A549 (cell line): ENCODE measurements at regions not wholly inside any gene's neighbourhood (a gene's known extent, or its start where the extent isn't known, plus 50 kb on each side); places are given as distances from the start of the nearest gene placed in this dataset.

Experiments
- ATAC-seq, 2 experiments: fragments of 200-7000 bp in 1 of 2; fragments of >200 bp in 1 of 2; cut with Nextera tagmentation in 1 of 2; cut with Tn5 transposase in 1 of 2; 3 replicates each; pipeline versions ENCODE4 v1.8.0 to v1.9.1; 2018 to 2020; ENCODE audit warnings: mild to moderate bottlenecking in 1 of 2, moderate library complexity in 1 of 2
- CTCF ChIA-PET: fragments of 300-600 bp; sonication (Branson Sonifier 250); formaldehyde crosslinking; extraction: SDS; loops from one replicate; lab custom pipeline; 2021; ENCODE audit warnings: antibody characterized with exemption, inconsistent platforms; lab: Yijun Ruan, JAX
- POLR2A ChIA-PET: fragments of 350-600 bp; formaldehyde crosslinking; extraction: SDS; loops from one replicate; lab custom pipeline; 2021; ENCODE audit warnings: antibody characterized with exemption, inconsistent platforms; lab: Yijun Ruan, JAX
- DNase-seq, 2 experiments: peaks; one replicate each; pipeline versions ENCODE4 v3.0.0 to v3.0.0-alpha.2; 2011 to 2016; ENCODE audit warnings: low read depth in 1 of 2, low spot score in 1 of 2
- FAIRE-seq: peaks from 2 replicates; lab custom pipeline; 2011; peaks lifted over from hg19 to GRCh38; lab: Jason Lieb, UNC
- H3K27ac ChIP-seq, 2 experiments: fragments of >200 bp; sonication (Bioruptor Twin); formaldehyde crosslinking; 3 replicates each; pipeline ENCODE4 v1.5.1; 2016 to 2017
- H3K4me1 ChIP-seq: fragments of >200 bp; sonication (Bioruptor Twin); formaldehyde crosslinking; 3 replicates; pipeline ENCODE4 v1.6.1; 2016
- H3K4me2 ChIP-seq: fragments of >200 bp; sonication (Bioruptor Twin); formaldehyde crosslinking; 3 replicates; pipeline ENCODE4 v1.6.1; 2016
- H3K4me3 ChIP-seq: fragments of >200 bp; sonication (Bioruptor Twin); formaldehyde crosslinking; 3 replicates; pipeline ENCODE4 v1.5.1; 2016
- H3K9me3 ChIP-seq: fragments of >200 bp; sonication (Bioruptor Twin); formaldehyde crosslinking; 3 replicates; pipeline ENCODE4 v1.6.1; 2016
- CBX2 ChIP-seq: fragments of 200-600 bp; sonication (generic); IDR thresholded peaks from 2 replicates; pipeline ENCODE4 v1.6.1; 2016; ENCODE audit warnings: low read depth, mild to moderate bottlenecking, borderline replicate concordance
- CBX8 ChIP-seq: fragments of 200-600 bp; sonication (generic); IDR thresholded peaks from 2 replicates; pipeline ENCODE4 v1.6.1; 2016
- CEBPB ChIP-seq, 2 experiments: fragments of >200 bp in 1 of 2; sonication (Bioruptor Twin) in 1 of 2; formaldehyde crosslinking in 1 of 2; IDR thresholded peaks; 2 replicates each; pipeline ENCODE4 v1.6.1; 2012 to 2016
- CHD2 ChIP-seq: fragments of 150-350 bp; IDR thresholded peaks from 2 replicates; pipeline ENCODE4 v1.6.1; 2014; ENCODE audit warnings: low read length; ENCODE audit not compliant: partially characterized antibody
- CHD4 ChIP-seq: fragments of 200-600 bp; sonication (generic); IDR thresholded peaks from 2 replicates; pipeline ENCODE4 v1.6.1; 2016; ENCODE audit warnings: antibody characterized with exemption, mild to moderate bottlenecking, borderline replicate concordance
- EP300 ChIP-seq, 2 experiments: fragments of >200 bp; sonication (Bioruptor Twin); formaldehyde crosslinking; IDR thresholded peaks; 2 replicates in 1 of 2; 3 replicates in 1 of 2; pipeline ENCODE4 v1.6.1; 2016 to 2017
- FOSB ChIP-seq: fragments of 250-450 bp; sonication (Bioruptor Pico); IDR thresholded peaks from 2 replicates; pipeline ENCODE4 v1.5.0; 2020; ENCODE audit warnings: mild to moderate bottlenecking, moderate library complexity
- FOSL2 ChIP-seq, 2 experiments: fragments of 450-650 bp in 1 of 2; fragments of >200 bp in 1 of 2; sonication (Bioruptor Twin) in 1 of 2; formaldehyde crosslinking; IDR thresholded peaks; 2 replicates each; pipeline versions ENCODE4 v1.5.0 to v1.6.1; 2016 to 2020; ENCODE audit warnings: mild to moderate bottlenecking in 1 of 2, moderate library complexity in 1 of 2
- FOXS1 ChIP-seq: fragments of 250-450 bp; sonication (Bioruptor Pico); IDR thresholded peaks from 2 replicates; pipeline ENCODE4 v1.5.0; 2020; ENCODE audit warnings: mild to moderate bottlenecking, moderate library complexity
- GATA3 ChIP-seq: IDR thresholded peaks from 2 replicates; pipeline ENCODE4 v1.6.1; 2012; ENCODE audit warnings: borderline replicate concordance
- HDAC2 ChIP-seq: fragments of 200-600 bp; sonication (generic); IDR thresholded peaks from 2 replicates; pipeline ENCODE4 v1.6.1; 2016
- HEYL ChIP-seq: fragments of 250-450 bp; sonication (Bioruptor Pico); IDR thresholded peaks from 2 replicates; pipeline ENCODE4 v1.8.0; 2021; ENCODE audit warnings: mild to moderate bottlenecking, moderate library complexity
- HOXA7 ChIP-seq: fragments of 250-450 bp; sonication (Bioruptor Pico); IDR thresholded peaks from 2 replicates; pipeline ENCODE4 v1.5.0; 2020; ENCODE audit warnings: mild to moderate bottlenecking, moderate library complexity
- HOXB5 ChIP-seq: fragments of 250-450 bp; sonication (Bioruptor Pico); IDR thresholded peaks from 2 replicates; pipeline ENCODE4 v1.5.0; 2020; ENCODE audit warnings: mild to moderate bottlenecking, moderate library complexity
- JUN ChIP-seq, 2 experiments: fragments of >200 bp; sonication (Bioruptor Twin); formaldehyde crosslinking; IDR thresholded peaks; 2 replicates in 1 of 2; 3 replicates in 1 of 2; pipeline ENCODE4 v1.6.1; 2016 to 2017
- KDM5A ChIP-seq: fragments of 200-600 bp; sonication (generic); IDR thresholded peaks from 2 replicates; pipeline ENCODE4 v1.6.1; 2016; ENCODE audit warnings: antibody characterized with exemption, mild to moderate bottlenecking
- MYC ChIP-seq: IDR thresholded peaks from 2 replicates; pipeline ENCODE4 v1.6.1; 2012; ENCODE audit warnings: mild to moderate bottlenecking, inconsistent platforms, low read length, improper control_type of control experiment, borderline replicate concordance
- NFE2L2 ChIP-seq: fragments of 150-350 bp; conservative IDR thresholded peaks from 2 replicates; pipeline ENCODE4 v1.6.1; 2014; ENCODE audit warnings: low read length
- PHF8 ChIP-seq: fragments of 200-600 bp; sonication (generic); IDR thresholded peaks from 2 replicates; pipeline ENCODE4 v1.6.1; 2016; ENCODE audit warnings: low read depth, mild to moderate bottlenecking, antibody characterized with exemption, moderate library complexity, borderline replicate concordance
- POLR2AphosphoS2 ChIP-seq: conservative IDR thresholded peaks from 2 replicates; pipeline ENCODE4 v1.6.1; 2012; ENCODE audit warnings: low read length, improper control_type of control experiment, inconsistent platforms
- RARB ChIP-seq: fragments of 250-450 bp; sonication (Bioruptor Pico); IDR thresholded peaks from 2 replicates; pipeline ENCODE4 v1.8.0; 2021; ENCODE audit warnings: mild to moderate bottlenecking, moderate library complexity
- SMC3 ChIP-seq: fragments of >200 bp; sonication (Bioruptor Twin); formaldehyde crosslinking; IDR thresholded peaks from 3 replicates; pipeline ENCODE4 v1.6.1; 2018; ENCODE audit warnings: inconsistent platforms
- SREBF2 ChIP-seq: fragments of 450-650 bp; IDR thresholded peaks from 2 replicates; pipeline ENCODE4 v1.6.1; 2014; ENCODE audit warnings: mild to moderate bottlenecking, moderate library complexity
- TP53 ChIP-seq: fragments of 250-450 bp; sonication (Bioruptor Pico); IDR thresholded peaks from 2 replicates; pipeline ENCODE4 v1.5.0; 2021; ENCODE audit warnings: mild to moderate bottlenecking, moderate library complexity
- ZC3H11A ChIP-seq: fragments of 450-650 bp; IDR thresholded peaks from 2 replicates; pipeline ENCODE4 v1.6.1; 2014; ENCODE audit warnings: antibody characterized with exemption, mild to moderate bottlenecking
- ZFP36 ChIP-seq: fragments of 450-650 bp; IDR thresholded peaks from 2 replicates; pipeline ENCODE4 v1.6.1; 2014; ENCODE audit warnings: borderline replicate concordance; ENCODE audit not compliant: partially characterized antibody
- ZSCAN20 ChIP-seq: fragments of 250-450 bp; sonication (Bioruptor Pico); IDR thresholded peaks from 2 replicates; pipeline ENCODE4 v1.8.0; 2022; ENCODE audit warnings: mild to moderate bottlenecking, moderate library complexity
- WGBS: methylation state at CpG from one replicate; pipeline ENCODE4 v1.1.6; 2017; ENCODE audit errors: missing lambda C conversion rate; 5-methylcytosine and 5-hydroxymethylcytosine counted together
- TF ChIP-seq, protein P1 (sequence below): fragments of 450-650 bp; IDR thresholded peaks from 2 replicates; pipeline ENCODE4 v1.6.1; 2014; ENCODE audit warnings: antibody characterized with exemption
- TF ChIP-seq, protein P2 (sequence below): fragments of 150-350 bp; IDR thresholded peaks from 2 replicates; pipeline ENCODE4 v1.6.1; 2014; ENCODE audit warnings: low read depth, mild to moderate bottlenecking, low read length
- TF ChIP-seq, protein P3 (sequence below): IDR thresholded peaks from 2 replicates; pipeline ENCODE4 v1.6.1; 2012
- TF ChIP-seq, protein P4 (sequence below): IDR thresholded peaks from 2 replicates; pipeline ENCODE4 v1.6.1; 2012
- TF ChIP-seq, protein P5 (sequence below): fragments of >200 bp; sonication (Bioruptor Twin); formaldehyde crosslinking; IDR thresholded peaks from 3 replicates; pipeline ENCODE4 v1.6.1; 2016
- TF ChIP-seq, protein P6 (sequence below): fragments of >200 bp; sonication (Bioruptor Twin); formaldehyde crosslinking; IDR thresholded peaks from 2 replicates; pipeline ENCODE4 v1.6.1; 2016

DNA sequence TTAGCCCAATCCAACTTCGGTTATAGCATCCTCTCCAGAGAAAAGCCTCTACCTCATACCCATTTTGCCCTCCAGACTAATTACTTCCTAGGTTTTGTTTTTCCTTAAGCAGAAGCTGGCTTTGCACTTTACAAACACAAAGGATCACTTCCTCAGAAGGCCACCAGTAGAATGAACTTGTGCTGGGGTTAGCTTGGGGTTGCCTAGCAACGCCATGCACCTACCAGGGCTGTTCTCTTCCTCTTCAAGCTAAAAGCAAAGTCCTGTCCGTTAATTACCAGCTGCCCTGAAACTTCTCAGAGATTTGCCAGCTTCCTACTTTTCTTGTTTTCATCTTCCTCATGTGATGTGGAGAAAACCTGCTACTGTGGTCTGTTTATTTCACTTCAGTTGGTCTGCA, 132.0 kb upstream of the WWC1 start:
- ChIA-PET POLR2A (no interaction called here), CTCF (interaction anchor here (1.3 to 1.8 kb wide), 2 partner anchors 15 to 61 kb away, joined by 3 to 9 read pairs; no protein-coding TSS in a partner anchor)
- ATAC-seq, result no peak
- no peak overlapping the region for H3K4me3 ChIP-seq
- TF ChIP-seq, protein P1, sequence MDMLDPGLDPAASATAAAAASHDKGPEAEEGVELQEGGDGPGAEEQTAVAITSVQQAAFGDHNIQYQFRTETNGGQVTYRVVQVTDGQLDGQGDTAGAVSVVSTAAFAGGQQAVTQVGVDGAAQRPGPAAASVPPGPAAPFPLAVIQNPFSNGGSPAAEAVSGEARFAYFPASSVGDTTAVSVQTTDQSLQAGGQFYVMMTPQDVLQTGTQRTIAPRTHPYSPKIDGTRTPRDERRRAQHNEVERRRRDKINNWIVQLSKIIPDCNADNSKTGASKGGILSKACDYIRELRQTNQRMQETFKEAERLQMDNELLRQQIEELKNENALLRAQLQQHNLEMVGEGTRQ, result no peak
- TF ChIP-seq JUN (IDR thresholded peaks at IDR 0.05) (no peak), HEYL (CRISPR knock-in tag) (no peak), CHD4 (no peak), CEBPB (IDR thresholded peaks at IDR 0.05) (no peak), KDM5A (no peak), CHD2 (no peak), ZC3H11A (no peak), HOXA7 (CRISPR knock-in tag) (no peak), MYC (no peak), SMC3 (no peak), CBX2 (no peak), SREBF2 (no peak), NFE2L2 (no peak), ZSCAN20 (CRISPR knock-in tag) (no peak), FOSL2 (IDR thresholded peaks at IDR 0.05) (no peak), FOSL2 (CRISPR knock-in tag; IDR thresholded peaks at IDR 0.05) (no peak)
- TF ChIP-seq, protein P2, sequence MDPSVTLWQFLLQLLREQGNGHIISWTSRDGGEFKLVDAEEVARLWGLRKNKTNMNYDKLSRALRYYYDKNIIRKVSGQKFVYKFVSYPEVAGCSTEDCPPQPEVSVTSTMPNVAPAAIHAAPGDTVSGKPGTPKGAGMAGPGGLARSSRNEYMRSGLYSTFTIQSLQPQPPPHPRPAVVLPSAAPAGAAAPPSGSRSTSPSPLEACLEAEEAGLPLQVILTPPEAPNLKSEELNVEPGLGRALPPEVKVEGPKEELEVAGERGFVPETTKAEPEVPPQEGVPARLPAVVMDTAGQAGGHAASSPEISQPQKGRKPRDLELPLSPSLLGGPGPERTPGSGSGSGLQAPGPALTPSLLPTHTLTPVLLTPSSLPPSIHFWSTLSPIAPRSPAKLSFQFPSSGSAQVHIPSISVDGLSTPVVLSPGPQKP, result no peak
- TF ChIP-seq, protein P3, sequence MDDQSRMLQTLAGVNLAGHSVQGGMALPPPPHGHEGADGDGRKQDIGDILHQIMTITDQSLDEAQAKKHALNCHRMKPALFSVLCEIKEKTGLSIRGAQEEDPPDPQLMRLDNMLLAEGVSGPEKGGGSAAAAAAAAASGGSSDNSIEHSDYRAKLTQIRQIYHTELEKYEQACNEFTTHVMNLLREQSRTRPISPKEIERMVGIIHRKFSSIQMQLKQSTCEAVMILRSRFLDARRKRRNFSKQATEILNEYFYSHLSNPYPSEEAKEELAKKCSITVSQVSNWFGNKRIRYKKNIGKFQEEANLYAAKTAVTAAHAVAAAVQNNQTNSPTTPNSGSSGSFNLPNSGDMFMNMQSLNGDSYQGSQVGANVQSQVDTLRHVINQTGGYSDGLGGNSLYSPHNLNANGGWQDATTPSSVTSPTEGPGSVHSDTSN, result no peak
- TF ChIP-seq, protein P4, sequence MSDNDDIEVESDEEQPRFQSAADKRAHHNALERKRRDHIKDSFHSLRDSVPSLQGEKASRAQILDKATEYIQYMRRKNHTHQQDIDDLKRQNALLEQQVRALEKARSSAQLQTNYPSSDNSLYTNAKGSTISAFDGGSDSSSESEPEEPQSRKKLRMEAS, result no peak
- TF ChIP-seq, protein P5, sequence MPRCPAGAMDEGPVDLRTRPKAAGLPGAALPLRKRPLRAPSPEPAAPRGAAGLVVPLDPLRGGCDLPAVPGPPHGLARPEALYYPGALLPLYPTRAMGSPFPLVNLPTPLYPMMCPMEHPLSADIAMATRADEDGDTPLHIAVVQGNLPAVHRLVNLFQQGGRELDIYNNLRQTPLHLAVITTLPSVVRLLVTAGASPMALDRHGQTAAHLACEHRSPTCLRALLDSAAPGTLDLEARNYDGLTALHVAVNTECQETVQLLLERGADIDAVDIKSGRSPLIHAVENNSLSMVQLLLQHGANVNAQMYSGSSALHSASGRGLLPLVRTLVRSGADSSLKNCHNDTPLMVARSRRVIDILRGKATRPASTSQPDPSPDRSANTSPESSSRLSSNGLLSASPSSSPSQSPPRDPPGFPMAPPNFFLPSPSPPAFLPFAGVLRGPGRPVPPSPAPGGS, result no peak
- no peaks in the 10 kb centered on the region; the same call in 2 of the 3 replicates for H3K9me3 ChIP-seq
- peak in 1 of 2 experiments; percentile 9 for DNase-seq
- H3K27ac ChIP-seq, result no peak overlapping the region
- no peaks in the 10 kb centered on the region for H3K4me1 ChIP-seq
- WGBS, result 8% methylated on average over 3 of the region's 3 CpGs
- no peak overlapping the region for H3K4me2 ChIP-seq
- no peak for FAIRE-seq

DNA sequence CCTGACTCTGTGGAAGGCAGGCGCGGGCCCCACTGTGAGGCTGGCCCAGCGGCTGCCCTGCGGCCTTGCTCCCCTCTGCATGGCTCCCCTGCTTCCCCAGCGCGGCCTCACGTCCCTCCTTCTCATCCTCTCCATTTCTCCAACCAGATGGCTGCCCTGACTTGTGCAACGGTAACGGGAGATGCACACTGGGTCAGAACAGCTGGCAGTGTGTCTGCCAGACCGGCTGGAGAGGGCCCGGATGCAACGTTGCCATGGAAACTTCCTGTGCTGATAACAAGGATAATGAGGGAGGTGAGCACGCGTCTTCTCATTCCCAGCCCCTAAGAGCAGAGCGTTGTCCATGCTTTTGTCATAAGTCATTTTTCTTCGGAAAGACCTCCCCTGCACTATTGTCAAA, 129.0 kb upstream of the WWC1 start:
- ChIA-PET POLR2A (no interaction called here), CTCF (no interaction called here)
- H3K27ac ChIP-seq, result no peak overlapping the region
- H3K4me2 ChIP-seq, result no peak overlapping the region
- TF ChIP-seq CEBPB (IDR thresholded peaks at IDR 0.05) (no peak), FOXS1 (CRISPR knock-in tag) (no peak), HOXA7 (CRISPR knock-in tag) (no peak), TP53 (CRISPR knock-in tag) (no peak), CBX8 (no peak), EP300 (IDR thresholded peaks at IDR 0.05) (no peak), FOSB (CRISPR knock-in tag) (no peak), GATA3 (no peak), RARB (CRISPR knock-in tag) (no peak), PHF8 (no peak), JUN (IDR thresholded peaks at IDR 0.05) (no peak), ZSCAN20 (CRISPR knock-in tag) (no peak), POLR2AphosphoS2 (no peak), HDAC2 (no peak), HOXB5 (CRISPR knock-in tag) (no peak), ZFP36 (no peak), NFE2L2 (no peak)
- TF ChIP-seq, protein P6, sequence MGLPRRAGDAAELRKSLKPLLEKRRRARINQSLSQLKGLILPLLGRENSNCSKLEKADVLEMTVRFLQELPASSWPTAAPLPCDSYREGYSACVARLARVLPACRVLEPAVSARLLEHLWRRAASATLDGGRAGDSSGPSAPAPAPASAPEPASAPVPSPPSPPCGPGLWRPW, result no peak
- no peak for ATAC-seq
- DNase-seq, result no peak
- H3K4me3 ChIP-seq, result no peak overlapping the region
- no peaks in the 10 kb centered on the region for H3K9me3 ChIP-seq
- H3K4me1 ChIP-seq, result no peaks in the 10 kb centered on the region
- WGBS, result 37% methylated on average over 16 of the region's 16 CpGs
- no peak for FAIRE-seq
